ENCODE measurements at regions not wholly inside any gene's neighbourhood (a gene's known extent, or its start where the extent isn't known, plus 50 kb on each side); places are given as distances from the start of the nearest gene placed in this dataset.

DNA sequence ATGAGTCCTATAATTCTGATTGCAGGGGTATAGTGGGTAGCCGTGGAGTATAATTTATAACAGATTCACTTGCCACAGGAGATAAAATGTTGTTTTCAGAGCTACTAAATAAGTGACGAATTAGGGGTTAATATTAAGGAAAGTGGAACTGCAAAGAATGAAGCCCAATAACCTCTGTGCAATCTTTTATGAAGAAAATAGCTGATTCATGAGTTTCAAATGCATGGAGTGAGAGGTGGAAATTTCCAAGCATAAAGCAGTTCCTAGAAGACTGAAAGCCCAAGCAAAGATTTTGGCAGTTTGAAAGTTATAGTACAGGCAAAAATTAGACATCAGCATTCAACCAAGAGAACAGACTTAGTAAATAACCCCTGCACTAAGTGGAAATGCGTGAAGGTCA is 1782.4 kb upstream of the PCDH10 start:
- Histone ChIP-seq H3K36me3 (ENCODE audit: control insufficient read depth in 2 of 2, insufficient read depth in 1 of 2, low read length in 2 of 2) (no peaks in the 10 kb centered on the region), H3K27ac (ENCODE audit: extremely low read depth, low read depth, low read length) (no peak overlapping the region), H3K9me3 (ENCODE audit: control insufficient read depth, insufficient read depth, low read depth, low read length) (no peaks in the 10 kb centered on the region), H3K4me3 (ENCODE audit: low read depth, low read length) (no peak overlapping the region), H3K4me1 (ENCODE audit: control insufficient read depth, insufficient read depth, low read length) (no peaks in the 10 kb centered on the region)
- ChIA-PET POLR2A (no interaction called here), CTCF (interaction anchor here (0.6 kb wide), 1 partner anchor 949 kb away, joined by 3 read pairs; no protein-coding TSS in a partner anchor)
- TF ChIP-seq, protein P1, sequence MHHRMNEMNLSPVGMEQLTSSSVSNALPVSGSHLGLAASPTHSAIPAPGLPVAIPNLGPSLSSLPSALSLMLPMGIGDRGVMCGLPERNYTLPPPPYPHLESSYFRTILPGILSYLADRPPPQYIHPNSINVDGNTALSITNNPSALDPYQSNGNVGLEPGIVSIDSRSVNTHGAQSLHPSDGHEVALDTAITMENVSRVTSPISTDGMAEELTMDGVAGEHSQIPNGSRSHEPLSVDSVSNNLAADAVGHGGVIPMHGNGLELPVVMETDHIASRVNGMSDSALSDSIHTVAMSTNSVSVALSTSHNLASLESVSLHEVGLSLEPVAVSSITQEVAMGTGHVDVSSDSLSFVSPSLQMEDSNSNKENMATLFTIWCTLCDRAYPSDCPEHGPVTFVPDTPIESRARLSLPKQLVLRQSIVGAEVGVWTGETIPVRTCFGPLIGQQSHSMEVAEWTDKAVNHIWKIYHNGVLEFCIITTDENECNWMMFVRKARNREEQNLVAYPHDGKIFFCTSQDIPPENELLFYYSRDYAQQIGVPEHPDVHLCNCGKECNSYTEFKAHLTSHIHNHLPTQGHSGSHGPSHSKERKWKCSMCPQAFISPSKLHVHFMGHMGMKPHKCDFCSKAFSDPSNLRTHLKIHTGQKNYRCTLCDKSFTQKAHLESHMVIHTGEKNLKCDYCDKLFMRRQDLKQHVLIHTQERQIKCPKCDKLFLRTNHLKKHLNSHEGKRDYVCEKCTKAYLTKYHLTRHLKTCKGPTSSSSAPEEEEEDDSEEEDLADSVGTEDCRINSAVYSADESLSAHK (tag by site-specific recombination; IDR thresholded peaks at IDR 0.05) = no peak
- TF ChIP-seq ZNF514 (tag by site-specific recombination; IDR thresholded peaks at IDR 0.05) (no peak), ZNF530 (tag by site-specific recombination; IDR thresholded peaks at IDR 0.05; ENCODE audit: low read depth) (no peak), ZNF600 (tag by site-specific recombination; IDR thresholded peaks at IDR 0.05) (no peak), ZNF335 (tag by site-specific recombination; conservative IDR thresholded peaks at IDR 0.05) (no peak), ZNF76 (tag by site-specific recombination; IDR thresholded peaks at IDR 0.05; ENCODE audit: borderline replicate concordance, low read depth) (no peak), SP7 (tag by site-specific recombination; IDR thresholded peaks at IDR 0.05) (no peak), HOXD13 (CRISPR knock-in tag; IDR thresholded peaks at IDR 0.05; ENCODE audit: borderline replicate concordance) (no peak), ZSCAN23 (tag by site-specific recombination; IDR thresholded peaks at IDR 0.05) (no peak), ZNF24 (tag by site-specific recombination; IDR thresholded peaks at IDR 0.05) (no peak), ZNF843 (tag by site-specific recombination; IDR thresholded peaks at IDR 0.05) (no peak)
- TF ChIP-seq, protein P2, sequence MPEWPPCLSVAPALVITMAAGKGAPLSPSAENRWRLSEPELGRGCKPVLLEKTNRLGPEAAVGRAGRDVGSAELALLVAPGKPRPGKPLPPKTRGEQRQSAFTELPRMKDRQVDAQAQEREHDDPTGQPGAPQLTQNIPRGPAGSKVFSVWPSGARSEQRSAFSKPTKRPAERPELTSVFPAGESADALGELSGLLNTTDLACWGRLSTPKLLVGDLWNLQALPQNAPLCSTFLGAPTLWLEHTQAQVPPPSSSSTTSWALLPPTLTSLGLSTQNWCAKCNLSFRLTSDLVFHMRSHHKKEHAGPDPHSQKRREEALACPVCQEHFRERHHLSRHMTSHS (tag by site-specific recombination; IDR thresholded peaks at IDR 0.05) = no peak

DNA sequence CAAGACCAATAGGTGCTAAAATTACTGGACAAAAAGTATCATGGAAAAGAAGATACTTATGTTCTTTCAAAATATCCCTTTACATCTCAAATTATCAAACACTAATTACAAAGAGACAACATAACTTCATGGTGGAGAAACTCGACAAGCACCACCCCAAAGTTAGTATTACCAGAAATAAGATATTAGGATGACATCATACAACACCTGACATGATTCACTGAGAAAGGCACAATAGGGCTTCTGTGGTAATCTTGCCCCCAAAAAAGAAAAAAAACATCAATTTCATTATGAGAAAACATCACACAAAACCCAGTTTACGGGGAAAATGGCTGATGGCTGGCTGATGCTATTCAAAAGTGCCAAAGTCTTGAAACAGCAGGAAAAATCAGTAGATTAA is 1781.7 kb upstream of the PCDH10 start:
- Histone ChIP-seq H3K9me3 (ENCODE audit: control insufficient read depth, insufficient read depth, low read depth, low read length) (no peaks in the 10 kb centered on the region), H3K27ac (ENCODE audit: extremely low read depth, low read depth, low read length) (no peak overlapping the region), H3K36me3 (ENCODE audit: control insufficient read depth in 2 of 2, insufficient read depth in 1 of 2, low read length in 2 of 2) (no peaks in the 10 kb centered on the region), H3K4me3 (ENCODE audit: low read depth, low read length) (no peak overlapping the region), H3K4me1 (ENCODE audit: control insufficient read depth, insufficient read depth, low read length) (no peaks in the 10 kb centered on the region)
- ChIA-PET POLR2A (no interaction called here), CTCF (interaction anchor here (0.5 kb wide), 1 partner anchor 1275 kb away, joined by 3 read pairs; no protein-coding TSS in a partner anchor)
- TF ChIP-seq ZNF133 (tag by site-specific recombination; IDR thresholded peaks at IDR 0.05) (no peak), KLF9 (tag by site-specific recombination; IDR thresholded peaks at IDR 0.05; ENCODE audit: low read depth) (no peak), ZNF629 (tag by site-specific recombination; IDR thresholded peaks at IDR 0.05) (no peak), SALL2 (tag by site-specific recombination; IDR thresholded peaks at IDR 0.05; ENCODE audit: borderline replicate concordance) (no peak), ZNF24 (tag by site-specific recombination; IDR thresholded peaks at IDR 0.05) (no peak), ZNF157 (tag by site-specific recombination; IDR thresholded peaks at IDR 0.05) (no peak), MZF1 (tag by site-specific recombination; IDR thresholded peaks at IDR 0.05; ENCODE audit: borderline replicate concordance) (no peak), ZNF48 (tag by site-specific recombination; IDR thresholded peaks at IDR 0.05) (no peak), ZNF121 (tag by site-specific recombination; IDR thresholded peaks at IDR 0.05) (no peak), ZNF621 (tag by site-specific recombination; IDR thresholded peaks at IDR 0.05) (no peak), YY1 (tag by site-specific recombination; IDR thresholded peaks at IDR 0.05) (no peak), ZNF10 (tag by site-specific recombination; IDR thresholded peaks at IDR 0.05) (no peak), ZNF610 (tag by site-specific recombination; IDR thresholded peaks at IDR 0.05; ENCODE audit: borderline replicate concordance) (no peak), ZNF658 (tag by site-specific recombination; IDR thresholded peaks at IDR 0.05) (no peak)
- TF ChIP-seq, protein P3, sequence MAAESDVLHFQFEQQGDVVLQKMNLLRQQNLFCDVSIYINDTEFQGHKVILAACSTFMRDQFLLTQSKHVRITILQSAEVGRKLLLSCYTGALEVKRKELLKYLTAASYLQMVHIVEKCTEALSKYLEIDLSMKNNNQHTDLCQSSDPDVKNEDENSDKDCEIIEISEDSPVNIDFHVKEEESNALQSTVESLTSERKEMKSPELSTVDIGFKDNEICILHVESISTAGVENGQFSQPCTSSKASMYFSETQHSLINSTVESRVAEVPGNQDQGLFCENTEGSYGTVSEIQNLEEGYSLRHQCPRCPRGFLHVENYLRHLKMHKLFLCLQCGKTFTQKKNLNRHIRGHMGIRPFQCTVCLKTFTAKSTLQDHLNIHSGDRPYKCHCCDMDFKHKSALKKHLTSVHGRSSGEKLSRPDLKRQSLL (tag by site-specific recombination; IDR thresholded peaks at IDR 0.05) = no peak
- TF ChIP-seq, protein P4, sequence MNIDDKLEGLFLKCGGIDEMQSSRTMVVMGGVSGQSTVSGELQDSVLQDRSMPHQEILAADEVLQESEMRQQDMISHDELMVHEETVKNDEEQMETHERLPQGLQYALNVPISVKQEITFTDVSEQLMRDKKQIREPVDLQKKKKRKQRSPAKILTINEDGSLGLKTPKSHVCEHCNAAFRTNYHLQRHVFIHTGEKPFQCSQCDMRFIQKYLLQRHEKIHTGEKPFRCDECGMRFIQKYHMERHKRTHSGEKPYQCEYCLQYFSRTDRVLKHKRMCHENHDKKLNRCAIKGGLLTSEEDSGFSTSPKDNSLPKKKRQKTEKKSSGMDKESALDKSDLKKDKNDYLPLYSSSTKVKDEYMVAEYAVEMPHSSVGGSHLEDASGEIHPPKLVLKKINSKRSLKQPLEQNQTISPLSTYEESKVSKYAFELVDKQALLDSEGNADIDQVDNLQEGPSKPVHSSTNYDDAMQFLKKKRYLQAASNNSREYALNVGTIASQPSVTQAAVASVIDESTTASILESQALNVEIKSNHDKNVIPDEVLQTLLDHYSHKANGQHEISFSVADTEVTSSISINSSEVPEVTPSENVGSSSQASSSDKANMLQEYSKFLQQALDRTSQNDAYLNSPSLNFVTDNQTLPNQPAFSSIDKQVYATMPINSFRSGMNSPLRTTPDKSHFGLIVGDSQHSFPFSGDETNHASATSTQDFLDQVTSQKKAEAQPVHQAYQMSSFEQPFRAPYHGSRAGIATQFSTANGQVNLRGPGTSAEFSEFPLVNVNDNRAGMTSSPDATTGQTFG (tag by site-specific recombination; IDR thresholded peaks at IDR 0.05; ENCODE audit: borderline replicate concordance) = no peak
- TF ChIP-seq, protein P5, sequence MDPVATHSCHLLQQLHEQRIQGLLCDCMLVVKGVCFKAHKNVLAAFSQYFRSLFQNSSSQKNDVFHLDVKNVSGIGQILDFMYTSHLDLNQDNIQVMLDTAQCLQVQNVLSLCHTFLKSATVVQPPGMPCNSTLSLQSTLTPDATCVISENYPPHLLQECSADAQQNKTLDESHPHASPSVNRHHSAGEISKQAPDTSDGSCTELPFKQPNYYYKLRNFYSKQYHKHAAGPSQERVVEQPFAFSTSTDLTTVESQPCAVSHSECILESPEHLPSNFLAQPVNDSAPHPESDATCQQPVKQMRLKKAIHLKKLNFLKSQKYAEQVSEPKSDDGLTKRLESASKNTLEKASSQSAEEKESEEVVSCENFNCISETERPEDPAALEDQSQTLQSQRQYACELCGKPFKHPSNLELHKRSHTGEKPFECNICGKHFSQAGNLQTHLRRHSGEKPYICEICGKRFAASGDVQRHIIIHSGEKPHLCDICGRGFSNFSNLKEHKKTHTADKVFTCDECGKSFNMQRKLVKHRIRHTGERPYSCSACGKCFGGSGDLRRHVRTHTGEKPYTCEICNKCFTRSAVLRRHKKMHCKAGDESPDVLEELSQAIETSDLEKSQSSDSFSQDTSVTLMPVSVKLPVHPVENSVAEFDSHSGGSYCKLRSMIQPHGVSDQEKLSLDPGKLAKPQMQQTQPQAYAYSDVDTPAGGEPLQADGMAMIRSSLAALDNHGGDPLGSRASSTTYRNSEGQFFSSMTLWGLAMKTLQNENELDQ (tag by site-specific recombination; IDR thresholded peaks at IDR 0.05; ENCODE audit: low read depth) = no peak

Measured in HEK293 (cell line).